HepG2 (cell line): ENCODE measurements at regions not wholly inside any gene's neighbourhood (a gene's known extent, or its start where the extent isn't known, plus 50 kb on each side); places are given as distances from the start of the nearest gene placed in this dataset.

Source experiments
- ATAC-seq: fragments of 200-7000 bp; cut with Tn5 transposase; 3 replicates; pipeline ENCODE4 v1.9.1; 2020; ENCODE audit warnings: mild to moderate bottlenecking, moderate library complexity
- BruUV-seq: library from RNA; stranded (reverse); fragments of 400-500 nt; replicated peaks from 2 replicates; lab custom pipeline; 2021; lab: Mats Ljungman, UMichigan
- CTCF ChIA-PET: fragments of 300-600 bp; formaldehyde crosslinking; extraction: SDS; loops from one replicate; lab custom pipeline; 2021; ENCODE audit warnings: low total read pairs, inconsistent platforms, low intra/inter-chr PET ratio; lab: Yijun Ruan, JAX
- POLR2A ChIA-PET: fragments of 350-600 bp; sonication (Branson Sonifier 250); formaldehyde crosslinking; loops from one replicate; lab custom pipeline; 2020; ENCODE audit warnings: antibody characterized with exemption, inconsistent platforms; lab: Yijun Ruan, JAX
- DNase-seq: peaks from one replicate; pipeline ENCODE4 v3.0.0-alpha.2; 2015; ENCODE audit warnings: low spot score
- FAIRE-seq: peaks from 3 replicates; lab custom pipeline; 2011; peaks lifted over from hg19 to GRCh38; lab: Jason Lieb, UNC
- H2AFZ ChIP-seq: one replicate; pipeline ENCODE4 v1.6.1; 2011; ENCODE audit warnings: low read length, inconsistent platforms
- H3K27ac ChIP-seq: fragments of 300-600 bp; 3 replicates; pipeline ENCODE4 v1.8.0; 2011; ENCODE audit warnings: mixed run types, mild to moderate bottlenecking, mixed read lengths, low read length, inconsistent platforms; ENCODE audit not compliant: insufficient read depth; ENCODE audit errors: extremely low read length
- H3K27me3 ChIP-seq, 2 experiments: fragments of 200-600 bp in 1 of 2; 2 replicates in 1 of 2; 3 replicates in 1 of 2; pipeline versions ENCODE4 v1.6.0 to v1.8.0; 2011; ENCODE audit warnings: low read length in 2 of 2, mild to moderate bottlenecking in 2 of 2, moderate library complexity in 2 of 2, inconsistent platforms in 1 of 2; ENCODE audit not compliant: insufficient read depth in 2 of 2, control insufficient read depth in 1 of 2
- H3K36me3 ChIP-seq, 2 experiments: fragments of 200-600 bp in 1 of 2; replicated peaks in 1 of 2; 2 replicates in 1 of 2; 3 replicates in 1 of 2; pipeline versions ENCODE4 v1.5.1 to v1.8.0; 2011; ENCODE audit warnings: low read length in 2 of 2, inconsistent platforms in 1 of 2; ENCODE audit not compliant: insufficient read depth in 2 of 2, control insufficient read depth in 1 of 2
- H3K4me1 ChIP-seq: 2 replicates; pipeline ENCODE4 v1.5.1; 2012; ENCODE audit warnings: low read length, inconsistent platforms; ENCODE audit not compliant: insufficient read depth
- H3K4me2 ChIP-seq: 2 replicates; pipeline ENCODE4 v1.6.0; 2011; ENCODE audit warnings: low read depth, low read length, inconsistent platforms
- H3K4me3 ChIP-seq, 3 experiments: fragments of 200-600 bp in 1 of 3; sonication (generic), shearing (Covaris generic) in 1 of 3; replicated peaks in 1 of 3; 2 replicates each; pipeline ENCODE4 v1.5.1; 2011 to 2016; ENCODE audit warnings: low read length in 3 of 3, inconsistent platforms in 2 of 3, low read depth in 2 of 3, mild to moderate bottlenecking in 2 of 3, control low read depth in 1 of 3, mixed read lengths in 1 of 3; ENCODE audit not compliant: insufficient read depth in 1 of 3
- H3K79me2 ChIP-seq: one replicate; pipeline ENCODE4 v1.6.1; 2011; ENCODE audit warnings: low read length, inconsistent platforms; ENCODE audit not compliant: insufficient read depth
- H3K9ac ChIP-seq: 2 replicates; pipeline ENCODE4 v1.6.0; 2011; ENCODE audit warnings: mild to moderate bottlenecking, low read depth, low read length, inconsistent platforms; ENCODE audit not compliant: insufficient read depth
- H3K9me3 ChIP-seq: 2 replicates; pipeline ENCODE4 v1.5.1; 2012; ENCODE audit warnings: mild to moderate bottlenecking, low read length
- H4K20me1 ChIP-seq: 2 replicates; pipeline ENCODE4 v1.6.0; 2011; ENCODE audit warnings: inconsistent platforms, mild to moderate bottlenecking, low read length, moderate library complexity; ENCODE audit not compliant: insufficient read depth
- ATM ChIP-seq: fragments of 450-650 bp; IDR thresholded peaks from 2 replicates; pipeline ENCODE4 v1.7.1; 2017; ENCODE audit warnings: mild to moderate bottlenecking, borderline replicate concordance
- EHMT2 ChIP-seq: fragments of 200-600 bp; sonication (generic); IDR thresholded peaks from 2 replicates; pipeline ENCODE4 v1.7.0; 2017; ENCODE audit warnings: antibody characterized with exemption, low read depth, low read length, borderline replicate concordance
- HOMEZ ChIP-seq: IDR thresholded peaks from 2 replicates; pipeline ENCODE4 v1.6.1; 2016; ENCODE audit warnings: low read depth
- HOXA5 ChIP-seq: sonication (generic); formaldehyde crosslinking; IDR thresholded peaks from 2 replicates; pipeline ENCODE4 v1.4.0; 2020; ENCODE audit warnings: missing genetic modification reagents
- MTF2 ChIP-seq: sonication (generic); formaldehyde crosslinking; IDR thresholded peaks from 2 replicates; pipeline ENCODE4 v1.5.0; 2020; ENCODE audit warnings: missing genetic modification reagents, borderline replicate concordance
- PRDM4 ChIP-seq: sonication (generic); formaldehyde crosslinking; IDR thresholded peaks from 2 replicates; pipeline ENCODE4 v1.9.0; 2021; ENCODE audit warnings: missing genetic modification reagents, borderline replicate concordance
- SKIL ChIP-seq: sonication (generic); formaldehyde crosslinking; IDR thresholded peaks from 2 replicates; pipeline ENCODE4 v1.8.0; 2022; ENCODE audit warnings: missing genetic modification reagents, mild to moderate bottlenecking, moderate library complexity, borderline replicate concordance
- ZBTB33 ChIP-seq: sonication (generic); formaldehyde crosslinking; IDR thresholded peaks from 2 replicates; pipeline ENCODE4 v1.4.0; 2020; ENCODE audit warnings: missing genetic modification reagents
- ZNF121 ChIP-seq: sonication (generic); formaldehyde crosslinking; IDR thresholded peaks from 2 replicates; pipeline ENCODE4 v1.5.0; 2020; ENCODE audit warnings: mild to moderate bottlenecking, missing genetic modification reagents
- ZNF253 ChIP-seq: sonication (generic); formaldehyde crosslinking; IDR thresholded peaks from 2 replicates; pipeline ENCODE4 v1.8.0; 2022; ENCODE audit warnings: mild to moderate bottlenecking, missing genetic modification reagents, borderline replicate concordance
- ZNF607 ChIP-seq: sonication (generic); formaldehyde crosslinking; IDR thresholded peaks from 2 replicates; pipeline ENCODE4 v1.5.1; 2020; ENCODE audit warnings: missing genetic modification reagents, mild to moderate bottlenecking, borderline replicate concordance
- ZNF614 ChIP-seq: IDR thresholded peaks from 2 replicates; pipeline ENCODE4 v1.6.1; 2018; ENCODE audit warnings: missing biosample characterization, missing genetic modification reagents, inconsistent platforms, borderline replicate concordance
- ZNF670 ChIP-seq: sonication (generic); formaldehyde crosslinking; IDR thresholded peaks from 2 replicates; pipeline ENCODE4 v1.8.0; 2022; ENCODE audit warnings: mild to moderate bottlenecking, missing genetic modification reagents, borderline replicate concordance
- WGBS: methylation state at CpG from one replicate; pipeline ENCODE4 v1.1.6; 2017; ENCODE audit warnings: low lambda C conversion rate; 5-methylcytosine and 5-hydroxymethylcytosine counted together
- in situ Hi-C: cut with HindIII; loops from 2 replicates; pipeline ENCODE4 v1.10.0; 2017; ENCODE audit warnings: low pct_unique_long_range_greater_than_20kb; ENCODE audit not compliant: extremely low pct_ligation_motif_present
- intact Hi-C: fragments of 100-400 bp; cut with micrococcal nuclease; formaldehyde crosslinking; loops from one replicate; pipeline ENCODE4 v1.10.0; 2022; ENCODE audit not compliant: unreplicated experiment

- TF ChIP-seq ZBTB33 (CRISPR knock-in tag) (no peak), HOMEZ (CRISPR knock-in tag) (no peak), MTF2 (CRISPR knock-in tag) (no peak), HOXA5 (no peak)
Observed at GRCh38 chr12:127820846-127821245, 446.1 kb upstream of the TMEM132C start (continued).

GRCh38 chr12:127822809-127823411, 444.1 kb upstream of the TMEM132C start:
- FAIRE-seq (no peak), DNase-seq (no peak), ATAC-seq (no peak)
- Histone ChIP-seq H3K36me3 (no peaks in the 10 kb centered on the region), H3K9ac (no peak overlapping the region), H2AFZ (no peak overlapping the region), H4K20me1 (no peaks in the 10 kb centered on the region), H3K4me2 (no peak overlapping the region), H3K4me1 (no peaks in the 10 kb centered on the region), H3K27ac (no peak overlapping the region), H3K79me2 (no peaks in the 10 kb centered on the region), H3K9me3 (peaks cover 17% of the 10 kb centered on the region), H3K4me3 (no peak overlapping the region), H3K27me3 (no peaks in the 10 kb centered on the region)
- ChIA-PET POLR2A (no interaction called here), CTCF (no interaction called here)
- intact Hi-C loops, result no loop called here
- 0% methylated on average over 6 of the region's 6 CpGs for WGBS
- in situ Hi-C loops, result no loop called here
- BruUV-seq, result no TSS peak
- no peak for TF ChIP-seq EHMT2
- no peak for TF ChIP-seq SKIL (CRISPR knock-in tag)
- TF ChIP-seq ATM, result no peak
- TF ChIP-seq ZNF670 (CRISPR knock-in tag), result no peak
- no peak for TF ChIP-seq PRDM4 (CRISPR knock-in tag)
- no peak for TF ChIP-seq ZNF607 (CRISPR knock-in tag)
- TF ChIP-seq ZNF121 (CRISPR knock-in tag), result no peak
- TF ChIP-seq ZNF253 (CRISPR knock-in tag), result no peak
- no peak for TF ChIP-seq ZNF614 (CRISPR knock-in tag)
